K562 (cell line): ENCODE measurements at regions not wholly inside any gene's neighbourhood (a gene's known extent, or its start where the extent isn't known, plus 50 kb on each side); places are given as distances from the start of the nearest gene placed in this dataset.

ENCODE experiments used
- ATAC-seq: fragments of 200-7000 bp; cut with Tn5 transposase; 3 replicates; pipeline ENCODE4 v1.9.1; 2020; ENCODE audit warnings: moderate library complexity
- BruUV-seq: library from RNA; stranded (reverse); fragments of 400-500 nt; replicated peaks from 2 replicates; lab custom pipeline; 2021; lab: Mats Ljungman, UMichigan
- CTCF ChIA-PET: fragments of 300-600 bp; formaldehyde crosslinking; extraction: SDS; loops from one replicate; lab custom pipeline; 2021; ENCODE audit warnings: low intra/inter-chr PET ratio; lab: Yijun Ruan, JAX
- POLR2A ChIA-PET: fragments of 300-600, 350-650 bp; sonication (Branson Sonifier 250); formaldehyde crosslinking; extraction: SDS; loops from one replicate; lab custom pipeline; 2021; ENCODE audit warnings: antibody characterized with exemption, inconsistent platforms; lab: Yijun Ruan, JAX
- DNase-seq, 4 experiments: peaks; one replicate each; pipeline versions ENCODE4 v3.0.0 to v3.0.0-alpha.2; 2011 to 2018; ENCODE audit warnings: low spot score in 3 of 4, mixed read lengths in 3 of 4; ENCODE audit errors: extremely low read depth in 1 of 4
- FAIRE-seq: peaks from 2 replicates; lab custom pipeline; 2011; peaks lifted over from hg19 to GRCh38; lab: Jason Lieb, UNC
- H2AFZ ChIP-seq: 2 replicates; pipeline ENCODE4 v1.6.0; 2011; ENCODE audit warnings: low read depth, low read length, control low read depth, inconsistent platforms
- H3K27ac ChIP-seq: fragments of 200-600 bp; 3 replicates; pipeline ENCODE4 v1.8.0; 2011; ENCODE audit warnings: low read depth, mild to moderate bottlenecking, control low read depth, inconsistent platforms, low read length, moderate library complexity, mixed read lengths; ENCODE audit errors: extremely low read depth
- H3K27me3 ChIP-seq, 2 experiments: fragments of 300-600 bp in 1 of 2; 2 replicates in 1 of 2; 3 replicates in 1 of 2; pipeline versions ENCODE4 v1.6.0 to v1.8.0; 2011; ENCODE audit warnings: inconsistent platforms in 2 of 2, low read length in 2 of 2, mild to moderate bottlenecking in 1 of 2, mixed read lengths in 1 of 2, moderate library complexity in 1 of 2; ENCODE audit not compliant: control insufficient read depth in 2 of 2, insufficient read depth in 2 of 2
- H3K36me3 ChIP-seq: fragments of 300-600 bp; 3 replicates; pipeline ENCODE4 v1.8.0; 2011; ENCODE audit warnings: mild to moderate bottlenecking, low read length, inconsistent platforms; ENCODE audit not compliant: control insufficient read depth, insufficient read depth
- H3K4me1 ChIP-seq, 2 experiments: fragments of 200-600 bp in 1 of 2; replicated peaks in 1 of 2; 2 replicates in 1 of 2; 3 replicates in 1 of 2; pipeline versions ENCODE4 v1.5.1 to v1.8.0; 2011; ENCODE audit warnings: inconsistent platforms in 2 of 2, low read length in 2 of 2, mild to moderate bottlenecking in 1 of 2, mixed read lengths in 1 of 2, moderate library complexity in 1 of 2; ENCODE audit not compliant: control insufficient read depth in 2 of 2, insufficient read depth in 2 of 2
- H3K4me2 ChIP-seq: 2 replicates; pipeline ENCODE4 v1.6.1; 2011; ENCODE audit warnings: low read length, control low read depth, inconsistent platforms, mixed read lengths; ENCODE audit not compliant: insufficient read depth
- H3K4me3 ChIP-seq: fragments of 200-600 bp; sonication (generic), shearing (Covaris generic); 2 replicates; pipeline ENCODE4 v1.5.1; 2016; ENCODE audit warnings: control low read depth, inconsistent platforms
- H3K79me2 ChIP-seq: fragments of 200-600 bp; 3 replicates; pipeline ENCODE4 v1.8.0; 2011; ENCODE audit warnings: low read length, inconsistent platforms; ENCODE audit not compliant: control insufficient read depth, insufficient read depth
- H3K9ac ChIP-seq, 2 experiments: 2 replicates each; pipeline versions ENCODE4 v1.6.0 to v1.6.1; 2011; ENCODE audit warnings: low read depth in 2 of 2, low read length in 2 of 2, control low read depth in 1 of 2, inconsistent platforms in 1 of 2, mild to moderate bottlenecking in 1 of 2, mixed read lengths in 1 of 2; ENCODE audit not compliant: insufficient read depth in 1 of 2
- H3K9me1 ChIP-seq: one replicate; pipeline ENCODE4 v1.6.0; 2011; ENCODE audit warnings: inconsistent platforms, mild to moderate bottlenecking, low read length, moderate library complexity; ENCODE audit not compliant: control insufficient read depth, insufficient read depth
- H3K9me3 ChIP-seq: replicated peaks from 2 replicates; pipeline ENCODE4 v1.5.1; 2011; ENCODE audit warnings: low read depth, low read length, inconsistent platforms; ENCODE audit not compliant: control insufficient read depth, insufficient read depth
- H4K20me1 ChIP-seq: replicated peaks from 2 replicates; pipeline ENCODE4 v1.6.1; 2011; ENCODE audit warnings: low read length, inconsistent platforms, mixed read lengths; ENCODE audit not compliant: control insufficient read depth, insufficient read depth
- FIP1L1 ChIP-seq: fragments of 200-400 bp; formaldehyde crosslinking; IDR thresholded peaks from 2 replicates; pipeline ENCODE4 v1.6.1; 2018; ENCODE audit warnings: mild to moderate bottlenecking, low read depth, low read length; ENCODE audit not compliant: poor library complexity, severe bottlenecking
- GATA2 ChIP-seq: sonication (generic); formaldehyde crosslinking; IDR thresholded peaks from 2 replicates; pipeline ENCODE4 v1.4.0; 2020; ENCODE audit warnings: mild to moderate bottlenecking, missing genetic modification reagents
- HEY1 ChIP-seq: fragments of 250-450 bp; sonication (Bioruptor Pico); IDR thresholded peaks from 2 replicates; pipeline ENCODE4 v1.5.0; 2020; ENCODE audit warnings: mild to moderate bottlenecking, moderate library complexity, borderline replicate concordance
- HOMEZ ChIP-seq: fragments of 250-450 bp; sonication (Bioruptor Pico); IDR thresholded peaks from 2 replicates; pipeline ENCODE4 v1.4.0; 2020; ENCODE audit warnings: mild to moderate bottlenecking, moderate library complexity
- KDM4B ChIP-seq, 2 experiments: fragments of 450-650 bp in 1 of 2; sonication (generic) in 1 of 2; IDR thresholded peaks; 2 replicates each; pipeline ENCODE4 v1.6.1; 2016 to 2017; ENCODE audit warnings: borderline replicate concordance in 2 of 2, antibody characterized with exemption in 1 of 2, low read depth in 1 of 2, mild to moderate bottlenecking in 1 of 2
- MAFF ChIP-seq: IDR thresholded peaks from 2 replicates; pipeline ENCODE4 v1.6.1; 2012; ENCODE audit warnings: low read length, improper control_type of control experiment
- NR2C1 ChIP-seq, 2 experiments: fragments of 450-650 bp; IDR thresholded peaks; 2 replicates each; pipeline ENCODE4 v1.6.1; 2017; ENCODE audit warnings: mild to moderate bottlenecking in 2 of 2, antibody characterized with exemption in 1 of 2, inconsistent platforms in 1 of 2, missing compliant biosample characterization in 1 of 2, missing genetic modification characterization in 1 of 2
- PHF21A ChIP-seq: fragments of 450-650 bp; IDR thresholded peaks from 2 replicates; pipeline ENCODE4 v1.6.1; 2017; ENCODE audit warnings: low read depth, borderline replicate concordance
- POLR2B ChIP-seq: fragments of 450-650 bp; IDR thresholded peaks from 2 replicates; pipeline ENCODE4 v1.6.1; 2018; ENCODE audit warnings: low read depth; ENCODE audit not compliant: partially characterized antibody
- PTRF ChIP-seq: fragments of 450-650 bp; IDR thresholded peaks from 2 replicates; pipeline ENCODE4 v1.6.1; 2016; ENCODE audit warnings: mild to moderate bottlenecking, missing genetic modification characterization, missing compliant biosample characterization
- RBM14 ChIP-seq: fragments of 200-400 bp; formaldehyde crosslinking; IDR thresholded peaks from 2 replicates; pipeline ENCODE4 v1.6.1; 2018; ENCODE audit warnings: low read depth, mild to moderate bottlenecking, low read length, moderate library complexity, borderline replicate concordance; ENCODE audit not compliant: insufficient read depth
- SIN3B ChIP-seq: fragments of 450-650 bp; IDR thresholded peaks from 2 replicates; pipeline ENCODE4 v1.6.1; 2017; ENCODE audit warnings: low read depth, mild to moderate bottlenecking, moderate library complexity
- SNAPC5 ChIP-seq: fragments of 250-450 bp; sonication (Bioruptor Pico); IDR thresholded peaks from 2 replicates; pipeline ENCODE4 v1.8.0; 2021; ENCODE audit warnings: moderate library complexity, mild to moderate bottlenecking, inconsistent platforms
- SNIP1 ChIP-seq: fragments of 450-650 bp; IDR thresholded peaks from 2 replicates; pipeline ENCODE4 v1.7.1; 2017; ENCODE audit warnings: low read depth, mild to moderate bottlenecking
- SREBF1 ChIP-seq: fragments of 150-350 bp; IDR thresholded peaks from 2 replicates; pipeline ENCODE4 v1.6.1; 2014; ENCODE audit warnings: antibody characterized with exemption, low read depth, low read length, borderline replicate concordance
- TCF15 ChIP-seq: fragments of 250-450 bp; sonication (Bioruptor Pico); IDR thresholded peaks from 2 replicates; pipeline ENCODE4 v1.8.0; 2022; ENCODE audit warnings: moderate library complexity, mild to moderate bottlenecking, inconsistent platforms
- TFAP4 ChIP-seq: sonication (generic); formaldehyde crosslinking; IDR thresholded peaks from 2 replicates; pipeline ENCODE4 v1.8.0; 2022; ENCODE audit warnings: missing genetic modification reagents, mild to moderate bottlenecking, moderate library complexity, borderline replicate concordance
- TRIM25 ChIP-seq: fragments of 450-650 bp; IDR thresholded peaks from 2 replicates; pipeline ENCODE4 v1.7.0; 2016; ENCODE audit warnings: borderline replicate concordance
- WGBS: fragments of 100-300 bp; shearing (Covaris generic); methylation state at CpG from one replicate; pipeline ENCODE4 v1.1.6; 2016; ENCODE audit warnings: low coverage, mixed read lengths; ENCODE audit not compliant: insufficient coverage; ENCODE audit errors: missing lambda C conversion rate; 5-methylcytosine and 5-hydroxymethylcytosine counted together
- in situ Hi-C: fragments of 300-500 bp; cut with MboI; formaldehyde crosslinking; loops from 4 replicates; pipeline ENCODE4 v1.15.0; 2018; ENCODE audit warnings: inconsistent platforms, mixed read lengths
- intact Hi-C: fragments of 100-400 bp; cut with micrococcal nuclease; formaldehyde crosslinking; loops from 2 replicates; pipeline ENCODE4 v1.14.2; 2022

GRCh38 chr5:2282893-2283292 is 400.2 kb upstream of the IRX4 start:
- DNase-seq (no peak), ATAC-seq (no peak)
- 1% methylated on average over 7 of the region's 7 CpGs for WGBS
- no peaks in the 10 kb centered on the region for H3K9me3 ChIP-seq
- H3K36me3 ChIP-seq = no peaks in the 10 kb centered on the region
- H3K4me1 ChIP-seq = no peaks in the 10 kb centered on the region
- BruUV-seq = no TSS peak
- no peaks in the 10 kb centered on the region for H3K9me1 ChIP-seq
- no peak overlapping the region for H3K4me3 ChIP-seq
- in situ Hi-C loops = no loop called here
- H3K79me2 ChIP-seq = no peaks in the 10 kb centered on the region
- no peak overlapping the region for H2AFZ ChIP-seq
- CTCF ChIA-PET = no interaction called here
- no peak overlapping the region for H3K4me2 ChIP-seq
- TF ChIP-seq PTRF (tag) (no peak), TCF15 (CRISPR knock-in tag) (no peak), RBM14 (no peak), TRIM25 (no peak), FIP1L1 (no peak), POLR2B (no peak), HOMEZ (CRISPR knock-in tag) (no peak), GATA2 (CRISPR knock-in tag) (no peak), TFAP4 (CRISPR knock-in tag) (no peak), HEY1 (CRISPR knock-in tag) (no peak), PHF21A (no peak), SNAPC5 (CRISPR knock-in tag) (no peak), SNIP1 (no peak), SIN3B (no peak), NR2C1 (IDR thresholded peaks at IDR 0.05) (no peak), NR2C1 (tag; IDR thresholded peaks at IDR 0.05) (no peak), SREBF1 (no peak), MAFF (no peak), KDM4B (IDR thresholded peaks at IDR 0.05; ENCODE audit: borderline replicate concordance in 2 of 2, low read depth in 1 of 2) (no peak)
- TF ChIP-seq, all 486 proteins: peak for 0
- H3K9ac ChIP-seq = no peak overlapping the region
- intact Hi-C loops = no loop called here
- peaks cover 4 to 17% of the 10 kb centered on the region in 2 experiments; a peak in 4 of 5 replicates for H3K27me3 ChIP-seq
- no peak overlapping the region for H3K27ac ChIP-seq
- POLR2A ChIA-PET = no interaction called here
- 0 out of 2 replicates have a peak, but pooled peaks cover 3% of the 10 kb centered on the region for H4K20me1 ChIP-seq
- no peak for FAIRE-seq
